IMR-90 (cell line): ENCODE measurements at regions not wholly inside any gene's neighbourhood (a gene's known extent, or its start where the extent isn't known, plus 50 kb on each side); places are given as distances from the start of the nearest gene placed in this dataset.

Source experiments
- ATAC-seq: fragments of 200-7000 bp; cut with Tn5 transposase; 2 replicates; pipeline ENCODE4 v1.9.1; 2020; ENCODE audit warnings: low read depth, mild to moderate bottlenecking, moderate library complexity
- BruUV-seq: library from RNA; stranded (reverse); fragments of 400-500 nt; replicated peaks from 2 replicates; lab custom pipeline; 2021; lab: Mats Ljungman, UMichigan
- CTCF ChIA-PET: fragments of 300-600 bp; formaldehyde crosslinking; extraction: SDS; loops from one replicate; lab custom pipeline; 2021; ENCODE audit warnings: antibody characterized with exemption; lab: Yijun Ruan, JAX
- POLR2A ChIA-PET: fragments of 300-600 bp; sonication (Branson Sonifier 250); formaldehyde crosslinking; loops from one replicate; lab custom pipeline; 2022; ENCODE audit warnings: antibody characterized with exemption; ENCODE audit not compliant: unreplicated experiment; lab: Charles Lee
- DNase-seq: peaks from one replicate; pipeline ENCODE4 v3.0.0; 2013
- H2AFZ ChIP-seq: replicated peaks from 2 replicates; pipeline ENCODE3; 2013; ENCODE audit warnings: low read length, mild to moderate bottlenecking; ENCODE audit not compliant: poor library complexity
- H2AK5ac ChIP-seq: 2 replicates; pipeline ENCODE4 v1.6.1; 2013; ENCODE audit warnings: low read depth, low read length, inconsistent platforms
- H2AK9ac ChIP-seq: replicated peaks from 2 replicates; pipeline ENCODE3; 2013; ENCODE audit warnings: mild to moderate bottlenecking, low read depth, low read length, moderate library complexity; ENCODE audit not compliant: poor library complexity
- H2BK120ac ChIP-seq: 2 replicates; pipeline ENCODE4 v1.6.1; 2013; ENCODE audit warnings: low read depth, low read length, inconsistent platforms
- H2BK15ac ChIP-seq: 3 replicates; pipeline ENCODE4 v1.6.1; 2013; ENCODE audit warnings: low read depth, low read length, inconsistent platforms
- H2BK20ac ChIP-seq: 2 replicates; pipeline ENCODE4 v1.6.1; 2013; ENCODE audit warnings: low read depth, mild to moderate bottlenecking, inconsistent platforms, low read length, moderate library complexity
- H2BK5ac ChIP-seq: 2 replicates; pipeline ENCODE4 v1.6.1; 2013; ENCODE audit warnings: mild to moderate bottlenecking, low read depth, low read length, inconsistent platforms; ENCODE audit not compliant: poor library complexity, severe bottlenecking
- H3K14ac ChIP-seq: replicated peaks from 2 replicates; pipeline ENCODE4 v1.6.1; 2013; ENCODE audit warnings: low read depth, low read length, inconsistent platforms
- H3K18ac ChIP-seq: 2 replicates; pipeline ENCODE4 v1.6.1; 2013; ENCODE audit warnings: low read depth, low read length, control low read depth
- H3K23ac ChIP-seq: 2 replicates; pipeline ENCODE4 v1.6.1; 2013; ENCODE audit warnings: low read depth, low read length, inconsistent platforms
- H3K27ac ChIP-seq: 2 replicates; pipeline ENCODE4 v1.5.1; 2013; ENCODE audit warnings: mild to moderate bottlenecking, control low read depth, low read length; ENCODE audit not compliant: insufficient read depth
- H3K27me3 ChIP-seq: 2 replicates; pipeline ENCODE4 v1.6.1; 2013; ENCODE audit warnings: low read length; ENCODE audit not compliant: control insufficient read depth, insufficient read depth
- H3K36me3 ChIP-seq: 2 replicates; pipeline ENCODE4 v1.6.1; 2013; ENCODE audit warnings: low read length, mixed read lengths; ENCODE audit not compliant: control insufficient read depth, insufficient read depth
- H3K4ac ChIP-seq: 2 replicates; pipeline ENCODE4 v1.6.1; 2013; ENCODE audit warnings: low read depth, low read length, inconsistent platforms
- H3K4me1 ChIP-seq: 2 replicates; pipeline ENCODE4 v1.6.1; 2013; ENCODE audit warnings: low read length, mixed read lengths; ENCODE audit not compliant: control insufficient read depth, insufficient read depth
- H3K4me2 ChIP-seq: 2 replicates; pipeline ENCODE4 v1.6.1; 2013; ENCODE audit warnings: low read depth, mild to moderate bottlenecking, control low read depth, low read length, moderate library complexity
- H3K4me3 ChIP-seq: 2 replicates; pipeline ENCODE4 v1.5.1; 2013; ENCODE audit warnings: low read depth, mild to moderate bottlenecking, control low read depth, low read length, moderate library complexity; ENCODE audit not compliant: insufficient read depth
- H3K56ac ChIP-seq: 2 replicates; pipeline ENCODE4 v1.6.1; 2013; ENCODE audit warnings: low read length, inconsistent platforms; ENCODE audit not compliant: insufficient read depth; ENCODE audit errors: extremely low read depth
- H3K79me1 ChIP-seq, 2 experiments: 2 replicates each; pipeline ENCODE4 v1.6.1; 2013; ENCODE audit warnings: low read length in 2 of 2, inconsistent platforms in 1 of 2, low read depth in 1 of 2
- H3K9ac ChIP-seq: 2 replicates; pipeline ENCODE4 v1.6.1; 2013; ENCODE audit warnings: low read depth, low read length, control low read depth
- H3K9me1 ChIP-seq: 2 replicates; pipeline ENCODE4 v1.6.1; 2013; ENCODE audit warnings: low read length, inconsistent platforms; ENCODE audit not compliant: insufficient read depth
- H3K9me3 ChIP-seq: 2 replicates; pipeline ENCODE4 v1.6.1; 2013; ENCODE audit warnings: low read length; ENCODE audit not compliant: control insufficient read depth, insufficient read depth
- H4K20me1 ChIP-seq: 2 replicates; pipeline ENCODE4 v1.6.1; 2013; ENCODE audit warnings: low read length, inconsistent platforms; ENCODE audit not compliant: insufficient read depth
- H4K5ac ChIP-seq: 2 replicates; pipeline ENCODE4 v1.6.1; 2013; ENCODE audit warnings: mild to moderate bottlenecking, low read depth, low read length, control low read depth
- H4K8ac ChIP-seq, 2 experiments: 2 replicates each; pipeline ENCODE4 v1.6.1; 2013; ENCODE audit warnings: low read depth in 2 of 2, low read length in 2 of 2, control low read depth in 1 of 2, inconsistent platforms in 1 of 2
- H4K91ac ChIP-seq: 2 replicates; pipeline ENCODE4 v1.6.1; 2013; ENCODE audit warnings: low read depth, low read length, inconsistent platforms; ENCODE audit not compliant: insufficient read depth
- MAFK ChIP-seq: IDR thresholded peaks from 2 replicates; pipeline ENCODE4 v1.6.1; 2012; ENCODE audit warnings: low read depth, low read length, improper control_type of control experiment
- MXI1 ChIP-seq: IDR thresholded peaks from 2 replicates; pipeline ENCODE4 v1.6.1; 2012; ENCODE audit warnings: low read depth, mild to moderate bottlenecking, low read length, moderate library complexity, borderline replicate concordance
- POLR2A ChIP-seq: IDR thresholded peaks from 2 replicates; pipeline ENCODE4 v1.6.1; 2012; ENCODE audit warnings: mild to moderate bottlenecking, low read depth, low read length
- RAD21 ChIP-seq: IDR thresholded peaks from 2 replicates; pipeline ENCODE4 v1.6.1; 2012; ENCODE audit warnings: low read length, improper control_type of control experiment
- SMC3 ChIP-seq: fragments of 150-350 bp; IDR thresholded peaks from 2 replicates; pipeline ENCODE4 v1.6.1; 2016; ENCODE audit warnings: low read depth, mild to moderate bottlenecking, antibody characterized with exemption, low read length, moderate library complexity
- WGBS, 2 experiments: methylation state at CpG; one replicate each; pipeline versions ENCODE4 v1.1.5 to v1.1.7; 2013; ENCODE audit warnings: missing lambda C conversion rate in 2 of 2; ENCODE audit not compliant: insufficient read length in 1 of 2; ENCODE audit errors: extremely low coverage in 2 of 2; 5-methylcytosine and 5-hydroxymethylcytosine counted together
- dilution Hi-C: fragments of 300-500 bp; cut with HindIII; formaldehyde crosslinking; loops from one replicate; pipeline ENCODE4 v1.14.3; 2018; ENCODE audit warnings: low sequenced_read_pairs; ENCODE audit not compliant: unreplicated experiment
- in situ Hi-C: fragments of 300-500 bp; cut with MboI; formaldehyde crosslinking; loops from 3 replicates; pipeline ENCODE4 v1.14.3; 2019; ENCODE audit warnings: low sequenced_read_pairs, inconsistent platforms, mixed read lengths
- intact Hi-C: fragments of 100-400 bp; cut with micrococcal nuclease; formaldehyde crosslinking; loops from 2 replicates; pipeline ENCODE4 v1.10.0; 2022
- TF ChIP-seq, protein P1 (sequence below): conservative IDR thresholded peaks from 2 replicates; pipeline ENCODE4 v1.5.1; 2012; ENCODE audit warnings: mild to moderate bottlenecking, low read depth, low read length, improper control_type of control experiment

DNA sequence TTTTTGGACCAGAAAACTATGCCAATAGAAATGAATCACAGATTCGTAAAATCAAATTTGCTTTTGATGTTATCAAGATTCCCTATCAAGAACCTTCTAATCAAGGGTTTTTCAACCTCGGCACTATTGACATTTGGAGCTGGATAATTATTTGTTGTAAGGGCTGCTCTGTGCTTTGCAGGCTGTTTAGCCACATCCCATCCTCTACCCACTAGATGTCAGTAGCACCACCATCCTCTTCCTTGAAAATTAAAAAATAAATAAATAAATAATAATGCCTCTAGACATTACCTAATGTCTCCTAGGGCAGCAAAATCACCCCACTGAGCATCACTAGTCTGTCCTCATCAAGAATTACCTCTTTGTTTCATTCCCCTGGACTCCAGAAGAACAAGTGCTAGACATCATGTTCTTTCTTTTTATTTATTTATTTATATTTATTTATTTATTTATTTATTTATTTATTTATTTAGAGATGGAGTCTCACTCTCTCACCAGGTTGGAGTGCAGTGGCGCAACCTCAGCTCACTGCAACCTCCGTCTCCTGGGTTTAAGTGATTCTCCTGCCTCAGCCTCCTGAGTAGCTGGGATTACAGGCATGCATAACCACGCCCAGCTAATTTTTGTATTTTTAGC is 744.7 kb downstream of the KCNA4 start:
- peak overlapping the region; percentile 17; the same call in 1 of the 3 replicates for H2BK15ac ChIP-seq
- no peaks in the 10 kb centered on the region for H4K20me1 ChIP-seq
- in situ Hi-C loops (no loop called here), dilution Hi-C loops (no loop called here), intact Hi-C loops (no loop called here)
- ATAC-seq (peak; percentile 77), DNase-seq (peak; percentile 55)
- peak overlapping the region; percentile 80 for H2BK120ac ChIP-seq
- no peak overlapping the region for H2AFZ ChIP-seq
- H3K56ac ChIP-seq: no peak overlapping the region
- peak overlapping the region; percentile 46 to 68; a peak in 3 of 4 replicates for H4K8ac ChIP-seq
- peak overlapping the region; percentile 80 for H2BK5ac ChIP-seq
- H3K36me3 ChIP-seq: no peaks in the 10 kb centered on the region
- H2BK20ac ChIP-seq: peak overlapping the region; percentile 60
- ChIA-PET POLR2A (no interaction called here), CTCF (interaction anchor here (0.8 to 1.7 kb wide), 5 partner anchors 11 to 72 kb away, joined by 3 to 5 read pairs (median 4); no protein-coding TSS in a partner anchor)
- H2AK9ac ChIP-seq: no peak overlapping the region
- H3K9me1 ChIP-seq: no peaks in the 10 kb centered on the region
- H3K79me1 ChIP-seq: no peaks in the 10 kb centered on the region
- H3K9me3 ChIP-seq: no peaks in the 10 kb centered on the region
- H3K4me3 ChIP-seq: no peak overlapping the region
- H3K4ac ChIP-seq: peak overlapping the region; percentile 62
- H3K4me2 ChIP-seq: no peak overlapping the region; the same call in 1 of the 2 replicates
- peak overlapping the region; percentile 37; the same call in 1 of the 2 replicates for H3K27ac ChIP-seq
- no peak overlapping the region for H2AK5ac ChIP-seq
- H4K91ac ChIP-seq: no peak overlapping the region; the same call in 1 of the 2 replicates
- no peaks in the 10 kb centered on the region for H3K27me3 ChIP-seq
- peak overlapping the region; percentile 85; the same call in 1 of the 2 replicates for H4K5ac ChIP-seq
- peak overlapping the region; percentile 90; the same call in 1 of the 2 replicates for H3K18ac ChIP-seq
- WGBS, 2 experiments: 100% methylated on average over 1 of the region's 5 CpGs; no CpG with 5 or more reads in 1 of the 2 experiments
- peaks cover 3% of the 10 kb centered on the region; the same call in 1 of the 2 replicates for H3K4me1 ChIP-seq
- no peak overlapping the region for H3K23ac ChIP-seq
- no peak overlapping the region; the same call in 1 of the 2 replicates for H3K9ac ChIP-seq
- no TSS peak for BruUV-seq
- 0 out of 2 replicates have a peak overlapping the region, but pooled peaks have one; percentile 21 for H3K14ac ChIP-seq
- TF ChIP-seq MXI1 (no peak), POLR2A (no peak), SMC3 (peak; percentile 38; the same call in 1 of the 2 replicates), RAD21 (peak; percentile 59), MAFK (no peak)
- TF ChIP-seq, protein P1, sequence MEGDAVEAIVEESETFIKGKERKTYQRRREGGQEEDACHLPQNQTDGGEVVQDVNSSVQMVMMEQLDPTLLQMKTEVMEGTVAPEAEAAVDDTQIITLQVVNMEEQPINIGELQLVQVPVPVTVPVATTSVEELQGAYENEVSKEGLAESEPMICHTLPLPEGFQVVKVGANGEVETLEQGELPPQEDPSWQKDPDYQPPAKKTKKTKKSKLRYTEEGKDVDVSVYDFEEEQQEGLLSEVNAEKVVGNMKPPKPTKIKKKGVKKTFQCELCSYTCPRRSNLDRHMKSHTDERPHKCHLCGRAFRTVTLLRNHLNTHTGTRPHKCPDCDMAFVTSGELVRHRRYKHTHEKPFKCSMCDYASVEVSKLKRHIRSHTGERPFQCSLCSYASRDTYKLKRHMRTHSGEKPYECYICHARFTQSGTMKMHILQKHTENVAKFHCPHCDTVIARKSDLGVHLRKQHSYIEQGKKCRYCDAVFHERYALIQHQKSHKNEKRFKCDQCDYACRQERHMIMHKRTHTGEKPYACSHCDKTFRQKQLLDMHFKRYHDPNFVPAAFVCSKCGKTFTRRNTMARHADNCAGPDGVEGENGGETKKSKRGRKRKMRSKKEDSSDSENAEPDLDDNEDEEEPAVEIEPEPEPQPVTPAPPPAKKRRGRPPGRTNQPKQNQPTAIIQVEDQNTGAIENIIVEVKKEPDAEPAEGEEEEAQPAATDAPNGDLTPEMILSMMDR: peak; percentile 58
